ENCODE measurements at regions not wholly inside any gene's neighbourhood (a gene's known extent, or its start where the extent isn't known, plus 50 kb on each side); places are given as distances from the start of the nearest gene placed in this dataset.

GRCh38 chr2:18663861-18664260 lies 74.5 kb upstream of the NT5C1B start:
- no peak overlapping the region for H3K27ac ChIP-seq
- no peaks in the 10 kb centered on the region for H3K36me3 ChIP-seq
- 62 to 67% methylated on average over 3 of the region's 3 CpGs for WGBS, 2 donors
- no peaks in the 10 kb centered on the region for H3K4me1 ChIP-seq
- no peak overlapping the region for H3K4me3 ChIP-seq
- no peak for DNase-seq (ENCODE audit: low spot score in 2 of 2)
- no peak for TF ChIP-seq EP300 (IDR thresholded peaks at IDR 0.05)
- TF ChIP-seq, protein P1, sequence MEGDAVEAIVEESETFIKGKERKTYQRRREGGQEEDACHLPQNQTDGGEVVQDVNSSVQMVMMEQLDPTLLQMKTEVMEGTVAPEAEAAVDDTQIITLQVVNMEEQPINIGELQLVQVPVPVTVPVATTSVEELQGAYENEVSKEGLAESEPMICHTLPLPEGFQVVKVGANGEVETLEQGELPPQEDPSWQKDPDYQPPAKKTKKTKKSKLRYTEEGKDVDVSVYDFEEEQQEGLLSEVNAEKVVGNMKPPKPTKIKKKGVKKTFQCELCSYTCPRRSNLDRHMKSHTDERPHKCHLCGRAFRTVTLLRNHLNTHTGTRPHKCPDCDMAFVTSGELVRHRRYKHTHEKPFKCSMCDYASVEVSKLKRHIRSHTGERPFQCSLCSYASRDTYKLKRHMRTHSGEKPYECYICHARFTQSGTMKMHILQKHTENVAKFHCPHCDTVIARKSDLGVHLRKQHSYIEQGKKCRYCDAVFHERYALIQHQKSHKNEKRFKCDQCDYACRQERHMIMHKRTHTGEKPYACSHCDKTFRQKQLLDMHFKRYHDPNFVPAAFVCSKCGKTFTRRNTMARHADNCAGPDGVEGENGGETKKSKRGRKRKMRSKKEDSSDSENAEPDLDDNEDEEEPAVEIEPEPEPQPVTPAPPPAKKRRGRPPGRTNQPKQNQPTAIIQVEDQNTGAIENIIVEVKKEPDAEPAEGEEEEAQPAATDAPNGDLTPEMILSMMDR (IDR thresholded peaks at IDR 0.05) = no peak
- TF ChIP-seq POLR2A (IDR thresholded peaks at IDR 0.05) = no peak
- H3K27me3 ChIP-seq = no peaks in the 10 kb centered on the region
- no peaks in the 10 kb centered on the region for H3K9me3 ChIP-seq

- no peak for DNase-seq (ENCODE audit: low spot score in 2 of 2)
- WGBS, 2 donors = 78 to 86% methylated on average over 5 of the region's 5 CpGs
- Histone ChIP-seq H3K27ac (no peak overlapping the region), H3K4me1 (no peaks in the 10 kb centered on the region), H3K27me3 (no peaks in the 10 kb centered on the region), H3K9me3 (no peaks in the 10 kb centered on the region), H3K4me3 (no peak overlapping the region), H3K36me3 (no peaks in the 10 kb centered on the region)
- TF ChIP-seq, protein P1 (IDR thresholded peaks at IDR 0.05) = no peak
- TF ChIP-seq EP300 (IDR thresholded peaks at IDR 0.05) = no peak
- no peak for TF ChIP-seq POLR2A (IDR thresholded peaks at IDR 0.05)
Observed at GRCh38 chr2:18662689-18663088, 73.3 kb upstream of the NT5C1B start.

GRCh38 chr2:18659915-18660314 lies 70.5 kb upstream of the NT5C1B start:
- Histone ChIP-seq H3K9me3 (no peaks in the 10 kb centered on the region), H3K4me1 (no peaks in the 10 kb centered on the region), H3K36me3 (no peaks in the 10 kb centered on the region), H3K27me3 (no peaks in the 10 kb centered on the region), H3K27ac (no peak overlapping the region), H3K4me3 (no peak overlapping the region)
- DNase-seq (ENCODE audit: low spot score in 2 of 2) = no peak
- TF ChIP-seq, protein P1 (IDR thresholded peaks at IDR 0.05) = no peak
- TF ChIP-seq POLR2A (IDR thresholded peaks at IDR 0.05) (no peak), EP300 (IDR thresholded peaks at IDR 0.05) (no peak)
- WGBS, 2 donors = 48 to 83% methylated on average over 1 of the region's 1 CpG

DNA sequence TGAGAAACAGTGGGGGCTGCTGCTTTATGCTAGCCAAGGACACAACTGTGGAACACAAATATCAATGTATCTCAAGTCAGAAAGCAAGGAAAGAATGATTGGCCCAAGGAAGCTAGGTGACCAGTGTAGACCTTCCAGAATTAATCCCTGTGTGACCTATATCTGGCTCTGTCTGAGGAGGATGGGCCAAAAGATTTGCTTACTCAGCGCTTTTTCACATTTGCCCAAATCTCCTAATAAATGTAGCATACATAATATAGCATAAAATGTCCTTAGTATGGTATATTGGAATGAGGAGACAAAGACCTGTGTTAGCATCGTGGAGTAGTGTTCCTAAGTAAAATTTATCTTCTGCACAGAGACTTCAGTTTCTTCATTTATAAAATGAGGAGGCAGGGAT lies 66.7 kb upstream of the NT5C1B start:
- no peak for TF ChIP-seq POLR2A (IDR thresholded peaks at IDR 0.05)
- Histone ChIP-seq H3K9me3 (no peaks in the 10 kb centered on the region), H3K27me3 (no peaks in the 10 kb centered on the region), H3K4me3 (no peak overlapping the region), H3K27ac (no peak overlapping the region), H3K36me3 (no peaks in the 10 kb centered on the region), H3K4me1 (peaks cover 0 to 12% (median 0%) of the 10 kb centered on the region in 4 donors)
- WGBS, 2 donors = 89 to 91% methylated on average over 2 of the region's 2 CpGs
- no peak for DNase-seq (ENCODE audit: low spot score in 2 of 2)

DNA sequence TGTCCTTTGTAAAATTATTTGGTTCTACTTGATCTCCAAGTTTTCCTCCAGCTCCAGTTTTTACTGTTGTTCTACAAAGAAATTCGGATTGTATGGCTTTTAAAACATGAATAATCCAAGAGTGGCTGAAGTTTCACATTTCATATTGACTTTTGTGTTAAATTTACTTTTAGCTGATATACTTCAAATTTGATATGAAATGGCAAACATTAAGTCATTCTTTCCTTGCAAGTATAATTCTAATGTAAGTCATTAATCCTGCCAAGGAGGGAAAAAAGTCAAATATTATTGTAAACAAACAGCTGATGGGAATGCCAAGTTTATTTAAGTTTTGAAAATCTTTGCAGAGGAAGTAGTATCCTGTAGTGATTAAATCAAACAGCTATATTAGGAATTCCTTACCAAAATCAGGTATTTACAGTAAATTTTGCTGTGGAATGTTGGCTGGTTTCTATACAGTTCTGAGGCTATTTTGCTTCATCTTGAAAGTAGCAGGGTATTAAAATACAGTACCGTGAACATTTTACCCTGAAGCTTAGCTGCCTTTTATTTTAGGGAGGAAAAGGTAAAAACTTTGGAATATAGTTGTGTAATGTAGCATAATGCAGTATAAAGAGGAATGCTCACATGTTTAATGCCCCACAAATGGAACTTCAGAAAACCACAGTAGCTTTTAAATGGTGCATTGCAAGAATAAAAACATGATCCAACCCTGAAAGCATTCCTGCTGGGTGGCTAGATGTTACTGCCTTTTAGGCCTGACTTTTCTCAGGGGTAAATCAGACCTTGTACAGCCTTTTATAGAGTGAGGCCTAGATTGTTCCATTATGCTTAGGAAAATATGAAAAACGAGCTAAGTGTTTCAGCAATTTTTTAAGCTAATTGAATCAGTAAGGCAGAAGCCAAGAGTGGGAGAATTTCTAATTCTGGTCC lies 62.7 kb upstream of the NT5C1B start:
- H3K27ac ChIP-seq = no peak overlapping the region
- no peak overlapping the region for H3K4me3 ChIP-seq
- TF ChIP-seq POLR2A (IDR thresholded peaks at IDR 0.05) (no peak), EP300 (IDR thresholded peaks at IDR 0.05) (no peak)
- TF ChIP-seq, protein P1 (IDR thresholded peaks at IDR 0.05) = no peak
- H3K27me3 ChIP-seq = no peaks in the 10 kb centered on the region
- no peaks in the 10 kb centered on the region for H3K36me3 ChIP-seq
- H3K4me1 ChIP-seq = peaks cover 0 to 12% (median 0%) of the 10 kb centered on the region in 4 donors
- WGBS, 2 donors = 43 to 50% methylated on average over 3 of the region's 3 CpGs
- no peak for DNase-seq (ENCODE audit: low spot score in 2 of 2)
- no peaks in the 10 kb centered on the region for H3K9me3 ChIP-seq
